LNCAP (cell line): ENCODE measurements at regions not wholly inside any gene's neighbourhood (a gene's known extent, or its start where the extent isn't known, plus 50 kb on each side); places are given as distances from the start of the nearest gene placed in this dataset.

Source experiments
- TF ChIP-seq, protein P1 (sequence below): fragments of 450-650 bp; IDR thresholded peaks from 2 replicates; pipeline ENCODE4 v1.5.1; 2017; ENCODE audit warnings: mild to moderate bottlenecking

DNA sequence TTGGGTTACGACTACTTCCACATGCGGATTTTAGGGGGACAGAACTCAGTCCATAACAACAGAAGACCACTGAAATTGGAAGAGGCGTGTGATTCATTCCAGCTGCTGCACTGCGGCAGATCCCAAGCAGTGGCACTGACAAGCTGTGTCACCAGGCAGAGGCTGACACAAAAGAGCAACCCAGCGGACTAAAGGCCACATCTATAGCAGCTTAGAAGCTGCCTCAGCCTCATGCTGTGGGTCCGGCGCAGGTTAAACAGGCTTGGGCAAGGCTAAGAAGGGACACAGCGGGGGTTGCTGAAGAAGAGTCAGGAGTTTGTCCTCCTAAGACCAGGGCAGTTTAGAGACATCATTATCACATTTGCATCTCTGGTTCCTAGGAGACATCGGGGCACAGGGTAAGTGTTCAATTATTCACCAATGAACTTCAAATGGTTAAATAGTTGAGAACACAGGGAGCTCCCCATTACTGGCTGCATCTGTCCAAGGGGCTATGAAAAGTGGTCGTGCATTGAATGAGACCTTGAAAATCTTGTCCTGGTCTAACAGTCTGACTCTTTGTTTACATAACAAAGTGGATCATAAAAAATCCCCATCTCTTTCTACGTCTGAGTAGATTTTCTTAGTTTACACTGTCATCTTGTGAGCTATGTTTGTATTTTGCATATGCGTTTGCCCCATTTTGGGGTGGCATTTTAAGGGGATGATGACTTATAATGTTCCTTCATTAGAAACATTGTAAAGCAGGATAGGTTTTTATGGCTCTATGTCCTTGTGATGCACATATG is 162.3 kb upstream of the TRIB2 start:
- TF ChIP-seq, protein P1, sequence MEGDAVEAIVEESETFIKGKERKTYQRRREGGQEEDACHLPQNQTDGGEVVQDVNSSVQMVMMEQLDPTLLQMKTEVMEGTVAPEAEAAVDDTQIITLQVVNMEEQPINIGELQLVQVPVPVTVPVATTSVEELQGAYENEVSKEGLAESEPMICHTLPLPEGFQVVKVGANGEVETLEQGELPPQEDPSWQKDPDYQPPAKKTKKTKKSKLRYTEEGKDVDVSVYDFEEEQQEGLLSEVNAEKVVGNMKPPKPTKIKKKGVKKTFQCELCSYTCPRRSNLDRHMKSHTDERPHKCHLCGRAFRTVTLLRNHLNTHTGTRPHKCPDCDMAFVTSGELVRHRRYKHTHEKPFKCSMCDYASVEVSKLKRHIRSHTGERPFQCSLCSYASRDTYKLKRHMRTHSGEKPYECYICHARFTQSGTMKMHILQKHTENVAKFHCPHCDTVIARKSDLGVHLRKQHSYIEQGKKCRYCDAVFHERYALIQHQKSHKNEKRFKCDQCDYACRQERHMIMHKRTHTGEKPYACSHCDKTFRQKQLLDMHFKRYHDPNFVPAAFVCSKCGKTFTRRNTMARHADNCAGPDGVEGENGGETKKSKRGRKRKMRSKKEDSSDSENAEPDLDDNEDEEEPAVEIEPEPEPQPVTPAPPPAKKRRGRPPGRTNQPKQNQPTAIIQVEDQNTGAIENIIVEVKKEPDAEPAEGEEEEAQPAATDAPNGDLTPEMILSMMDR: no peak

DNA sequence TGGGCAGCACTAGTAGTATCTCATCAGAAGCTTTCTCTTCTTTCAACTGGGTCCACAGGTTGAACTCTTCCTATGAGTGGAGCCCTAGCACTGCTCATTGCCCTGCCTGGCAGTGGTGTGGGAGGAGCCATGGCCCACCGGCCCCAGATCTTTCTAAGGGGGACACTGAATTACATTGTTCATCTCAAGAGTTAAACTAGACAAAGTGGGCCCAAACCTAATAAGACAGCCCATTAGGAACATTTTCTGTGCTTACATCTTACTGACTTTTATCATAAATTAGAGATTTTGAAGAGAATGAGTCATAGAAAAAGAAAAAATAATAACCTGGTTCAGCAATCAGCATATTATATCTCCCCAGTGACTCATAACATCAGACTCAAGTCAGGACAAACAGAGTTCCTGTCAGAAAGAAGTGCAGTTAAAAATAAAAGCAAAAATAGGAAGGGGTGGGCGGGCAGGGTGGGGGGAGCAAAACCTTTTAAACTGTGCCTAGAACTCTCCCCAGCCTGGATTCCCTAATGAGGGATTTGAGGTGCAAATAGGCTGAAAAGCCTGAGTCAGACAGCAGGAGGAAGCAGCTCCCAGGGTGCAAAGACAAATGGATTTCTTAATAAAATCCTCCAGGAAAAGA is 161.6 kb upstream of the TRIB2 start:
- TF ChIP-seq, protein P1: no peak

DNA sequence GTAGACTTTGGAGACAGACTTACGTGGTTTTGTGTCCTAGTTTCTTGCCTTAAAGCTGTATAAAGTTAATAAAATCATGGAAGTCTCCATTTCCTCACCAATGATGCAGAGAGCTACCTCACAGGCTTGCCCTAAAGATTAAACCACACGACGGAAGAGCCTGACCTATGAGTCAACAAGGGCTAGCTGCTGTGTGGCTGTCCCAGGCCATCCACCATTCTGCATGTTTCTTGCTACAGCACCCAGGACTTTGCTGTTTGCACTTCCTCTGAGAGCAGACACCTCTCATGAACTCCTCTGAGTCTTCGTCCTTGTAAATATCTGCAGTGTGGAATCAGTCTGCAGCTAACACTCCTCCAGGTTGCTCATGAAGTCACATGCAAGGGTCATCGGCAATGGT is 160.0 kb upstream of the TRIB2 start:
- TF ChIP-seq, protein P1: no peak

DNA sequence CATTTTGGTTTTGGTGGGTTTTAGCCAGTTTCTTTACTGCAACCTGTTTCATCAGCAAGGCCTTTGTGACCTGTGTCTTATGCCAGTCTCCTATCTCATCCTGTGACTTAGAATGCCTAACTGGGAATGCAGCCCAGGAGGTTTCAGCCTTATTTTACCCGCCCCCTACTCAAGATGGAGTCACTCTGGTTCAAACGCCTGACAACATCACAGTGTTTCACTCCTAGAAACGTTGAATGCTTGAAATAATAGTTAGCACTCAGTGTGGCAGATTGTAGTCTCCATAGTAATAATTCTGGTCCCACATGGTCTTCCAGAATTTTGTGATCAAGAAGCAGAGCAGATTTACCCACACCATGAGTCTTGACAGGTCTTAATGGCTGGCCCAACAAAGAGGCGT is 159.0 kb upstream of the TRIB2 start:
- TF ChIP-seq, protein P1: no peak

DNA sequence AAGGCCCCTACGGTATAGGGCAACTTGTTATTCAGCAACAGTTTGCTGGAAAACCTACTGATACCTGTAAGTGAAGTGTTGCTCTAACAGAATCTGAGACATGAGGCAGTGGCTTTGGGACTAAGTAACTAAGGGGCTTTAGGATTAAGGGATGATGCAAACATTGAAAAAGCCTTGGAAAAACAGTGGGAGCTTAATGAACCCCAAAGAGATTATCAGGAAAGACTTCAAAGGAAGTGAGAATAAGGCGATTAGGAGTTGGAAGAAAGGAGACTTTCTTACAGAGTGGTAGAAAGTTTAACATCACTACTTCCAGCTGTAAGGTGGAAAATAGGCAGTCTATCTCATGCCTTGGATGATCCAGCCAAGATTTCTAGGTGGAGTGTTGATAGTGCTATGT is 158.2 kb upstream of the TRIB2 start:
- TF ChIP-seq, protein P1: no peak

DNA sequence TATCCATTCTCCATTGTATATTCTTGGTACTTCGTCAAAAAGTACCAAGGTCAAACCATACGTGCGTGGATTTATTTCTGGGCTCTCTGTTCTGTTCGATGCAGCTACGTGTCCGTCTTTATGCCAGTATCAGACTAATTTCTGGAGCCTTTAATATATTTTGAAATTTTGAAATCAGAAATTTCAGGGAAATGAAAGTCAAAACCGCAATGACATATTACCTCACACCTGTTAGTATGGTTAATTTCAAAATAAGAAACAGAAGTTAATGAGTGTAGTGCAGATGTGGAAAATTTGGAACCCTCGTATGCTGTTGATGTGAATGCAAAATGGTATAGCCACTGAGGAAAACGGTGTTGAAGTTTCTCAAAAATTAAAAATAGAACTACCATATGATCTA is 156.1 kb upstream of the TRIB2 start:
- TF ChIP-seq, protein P1: no peak

DNA sequence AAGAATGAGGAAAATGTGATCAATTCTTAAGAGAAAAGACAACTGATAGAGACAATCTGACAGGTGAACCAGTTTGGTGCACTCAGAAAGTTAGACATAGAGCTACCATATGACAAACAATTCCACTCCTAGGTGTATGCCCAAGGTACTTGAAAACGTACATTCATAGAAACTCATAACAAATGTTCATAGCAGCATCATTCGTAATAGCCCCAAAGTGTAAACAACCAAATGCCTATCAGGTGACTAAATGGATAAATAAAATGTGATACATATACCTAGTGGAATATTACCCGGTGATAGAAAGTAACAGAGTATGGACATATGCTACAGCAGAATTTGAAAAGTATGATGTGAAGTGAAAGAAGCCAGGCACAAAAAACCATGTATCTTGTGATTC is 149.3 kb upstream of the TRIB2 start:
- TF ChIP-seq, protein P1: no peak
